B cell (primary cell): ENCODE measurements at regions not wholly inside any gene's neighbourhood (a gene's known extent, or its start where the extent isn't known, plus 50 kb on each side); places are given as distances from the start of the nearest gene placed in this dataset.

ENCODE experiments used
- ATAC-seq: fragments of 200-7000 bp; cut with Tn5 transposase; one replicate; pipeline ENCODE4 v1.10.0; 2021; ENCODE audit warnings: low read depth, mild to moderate bottlenecking, moderate number of reproducible peaks, moderate library complexity
- CTCF ChIA-PET: fragments of 350-600 bp; sonication (Branson Sonifier 250); formaldehyde crosslinking; loops from one replicate; lab custom pipeline; 2021; ENCODE audit warnings: antibody characterized with exemption, inconsistent platforms; lab: Charles Lee
- POLR2A ChIA-PET: fragments of 350-600 bp; sonication (Branson Sonifier 250); formaldehyde crosslinking; loops from one replicate; lab custom pipeline; 2021; ENCODE audit warnings: antibody characterized with exemption; lab: Charles Lee
- DNase-seq: peaks from one replicate; pipeline ENCODE4 v3.0.0; 2013
- H2AFZ ChIP-seq: 2 replicates; pipeline ENCODE4 v1.6.1; 2012; ENCODE audit warnings: mild to moderate bottlenecking, low read depth, low read length; ENCODE audit not compliant: insufficient read depth, poor library complexity, severe bottlenecking
- H3K27ac ChIP-seq, 2 donors: 1 replicate in 1 of 2; 2 replicates in 1 of 2; pipeline ENCODE4 v1.5.1; 2012 to 2013; ENCODE audit warnings: low read length in 2 of 2, mild to moderate bottlenecking in 2 of 2, moderate library complexity in 1 of 2
- H3K27me3 ChIP-seq, 4 experiments: fragments of 200-600 bp in 1 of 4; sonication (generic) in 1 of 4; replicated peaks in 1 of 4; 1 replicate in 2 of 4; 2 replicates in 2 of 4; pipeline versions ENCODE4 v1.6.1 to v1.7.0; 2013 to 2016; ENCODE audit warnings: low read length in 3 of 4, mild to moderate bottlenecking in 2 of 4, mixed read lengths in 1 of 4, moderate library complexity in 1 of 4; ENCODE audit not compliant: insufficient read depth in 4 of 4, control insufficient read depth in 3 of 4; ENCODE audit errors: control extremely low read depth in 1 of 4
- H3K36me3 ChIP-seq, 2 experiments: replicated peaks in 1 of 2; 1 replicate in 1 of 2; 2 replicates in 1 of 2; pipeline versions ENCODE4 v1.6.1 to v1.7.1; 2013; ENCODE audit warnings: low read length in 1 of 2; ENCODE audit not compliant: insufficient read depth in 2 of 2, control insufficient read depth in 1 of 2; ENCODE audit errors: control extremely low read depth in 1 of 2, extremely low read depth in 1 of 2
- H3K4me1 ChIP-seq, 2 donors: fragments of 200-600 bp in 1 of 2; sonication (generic) in 1 of 2; 1 replicate in 1 of 2; 2 replicates in 1 of 2; pipeline versions ENCODE4 v1.5.1 to v1.6.1; 2013 to 2017; ENCODE audit warnings: low read length in 2 of 2; ENCODE audit not compliant: control insufficient read depth in 2 of 2, insufficient read depth in 2 of 2
- H3K4me2 ChIP-seq: replicated peaks from 2 replicates; pipeline ENCODE3; 2012; ENCODE audit warnings: mild to moderate bottlenecking, low read depth, low read length; ENCODE audit not compliant: poor library complexity, severe bottlenecking
- H3K4me3 ChIP-seq, 5 experiments: fragments of 200-600 bp in 1 of 5; sonication (generic) in 1 of 5; 1 replicate in 3 of 5; 2 replicates in 2 of 5; pipeline versions ENCODE4 v1.5.1 to v1.7.0; 2011 to 2016; ENCODE audit warnings: low read length in 4 of 5, mild to moderate bottlenecking in 4 of 5, low read depth in 2 of 5, control low read depth in 1 of 5, moderate library complexity in 1 of 5; ENCODE audit not compliant: insufficient read depth in 1 of 5; ENCODE audit errors: control extremely low read depth in 1 of 5, extremely low read depth in 1 of 5
- H3K79me2 ChIP-seq: fragments of 200-600 bp; sonication (generic); one replicate; pipeline ENCODE4 v1.6.0; 2016; ENCODE audit warnings: low read length; ENCODE audit not compliant: control insufficient read depth, insufficient read depth
- H3K9ac ChIP-seq: fragments of 200-600 bp; sonication (generic); 2 replicates; pipeline ENCODE4 v1.6.1; 2017; ENCODE audit warnings: mild to moderate bottlenecking, low read length, moderate library complexity
- H3K9me3 ChIP-seq, 3 donors: one replicate each; pipeline versions ENCODE4 v1.6.1 to v1.7.1; 2013; ENCODE audit warnings: low read length in 2 of 3; ENCODE audit not compliant: control insufficient read depth in 2 of 3, insufficient read depth in 1 of 3; ENCODE audit errors: control extremely low read depth in 1 of 3
- H4K20me1 ChIP-seq: 2 replicates; pipeline ENCODE4 v1.6.0; 2012; ENCODE audit warnings: mild to moderate bottlenecking, low read length; ENCODE audit not compliant: insufficient read depth, control insufficient read depth, poor library complexity, severe bottlenecking
- H3K27ac Mint-ChIP-seq: one replicate; pipeline ENCODE4 v1.8.0; 2021; ENCODE audit warnings: mixed read lengths
- H3K27me3 Mint-ChIP-seq: one replicate; pipeline ENCODE4 v1.8.0; 2021; ENCODE audit warnings: mixed read lengths
- H3K4me1 Mint-ChIP-seq: one replicate; pipeline ENCODE4 v1.8.0; 2021; ENCODE audit warnings: mixed read lengths
- H3K4me3 Mint-ChIP-seq: one replicate; pipeline ENCODE4 v1.8.0; 2021; ENCODE audit warnings: mixed read lengths
- H3K9me3 Mint-ChIP-seq: one replicate; pipeline ENCODE4 v1.8.0; 2022; ENCODE audit warnings: mixed read lengths; ENCODE audit not compliant: insufficient read depth
- EZH2 ChIP-seq: IDR thresholded peaks from 2 replicates; pipeline ENCODE4 v1.6.1; 2012; ENCODE audit warnings: borderline replicate concordance, low read depth, mild to moderate bottlenecking, moderate library complexity, low read length; ENCODE audit not compliant: insufficient read depth, poor library complexity, severe bottlenecking
- WGBS: methylation state at CpG from one replicate; pipeline ENCODE4 v1.1.5; 2013; ENCODE audit warnings: missing lambda C conversion rate; ENCODE audit not compliant: insufficient coverage; 5-methylcytosine and 5-hydroxymethylcytosine counted together
- intact Hi-C: fragments of 100-400 bp; cut with micrococcal nuclease; formaldehyde crosslinking; loops from one replicate; pipeline ENCODE4 v1.10.0; 2022
- TF ChIP-seq, protein P1 (sequence below): fragments of 200-600 bp; IDR thresholded peaks from one replicate; pipeline ENCODE4 v1.8.0; 2022; ENCODE audit warnings: antibody characterized with exemption, mild to moderate bottlenecking

- CTCF ChIA-PET: interaction anchor here (1.0 kb wide), 1 partner anchor 16 kb away, joined by 3 read pairs; no protein-coding TSS in a partner anchor
- no peaks in the 10 kb centered on the region for H4K20me1 ChIP-seq
- H2AFZ ChIP-seq: no peak overlapping the region
- Mint-ChIP-seq H3K4me3 (no peak overlapping the region), H3K27me3 (no peaks in the 10 kb centered on the region), H3K4me1 (no peaks in the 10 kb centered on the region), H3K9me3 (no peaks in the 10 kb centered on the region), H3K27ac (no peak overlapping the region)
- DNase-seq: no peak
- H3K27me3 ChIP-seq: no peaks in the 10 kb centered on the region
- no peak overlapping the region for H3K4me3 ChIP-seq
- H3K4me1 ChIP-seq: no peaks in the 10 kb centered on the region
- H3K9ac ChIP-seq: no peak overlapping the region
- H3K27ac ChIP-seq: no peak overlapping the region
- intact Hi-C loops: no loop called here
- H3K79me2 ChIP-seq: no peaks in the 10 kb centered on the region
- no peak for ATAC-seq
- TF ChIP-seq, protein P1, sequence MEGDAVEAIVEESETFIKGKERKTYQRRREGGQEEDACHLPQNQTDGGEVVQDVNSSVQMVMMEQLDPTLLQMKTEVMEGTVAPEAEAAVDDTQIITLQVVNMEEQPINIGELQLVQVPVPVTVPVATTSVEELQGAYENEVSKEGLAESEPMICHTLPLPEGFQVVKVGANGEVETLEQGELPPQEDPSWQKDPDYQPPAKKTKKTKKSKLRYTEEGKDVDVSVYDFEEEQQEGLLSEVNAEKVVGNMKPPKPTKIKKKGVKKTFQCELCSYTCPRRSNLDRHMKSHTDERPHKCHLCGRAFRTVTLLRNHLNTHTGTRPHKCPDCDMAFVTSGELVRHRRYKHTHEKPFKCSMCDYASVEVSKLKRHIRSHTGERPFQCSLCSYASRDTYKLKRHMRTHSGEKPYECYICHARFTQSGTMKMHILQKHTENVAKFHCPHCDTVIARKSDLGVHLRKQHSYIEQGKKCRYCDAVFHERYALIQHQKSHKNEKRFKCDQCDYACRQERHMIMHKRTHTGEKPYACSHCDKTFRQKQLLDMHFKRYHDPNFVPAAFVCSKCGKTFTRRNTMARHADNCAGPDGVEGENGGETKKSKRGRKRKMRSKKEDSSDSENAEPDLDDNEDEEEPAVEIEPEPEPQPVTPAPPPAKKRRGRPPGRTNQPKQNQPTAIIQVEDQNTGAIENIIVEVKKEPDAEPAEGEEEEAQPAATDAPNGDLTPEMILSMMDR: no peak
- no peak for TF ChIP-seq EZH2
- H3K9me3 ChIP-seq: no peaks in the 10 kb centered on the region
- no peak overlapping the region for H3K4me2 ChIP-seq
- 100% methylated on average over 1 of the region's 1 CpG for WGBS
- no peaks in the 10 kb centered on the region for H3K36me3 ChIP-seq
- POLR2A ChIA-PET: no interaction called here
These were observed 273.0 kb upstream of the SMC2 start for GRCh38 chr9:103821115-103821514.

GRCh38 chr9:103837940-103838339 lies 256.2 kb upstream of the SMC2 start:
- WGBS: no CpG with 5 or more reads among the region's 1 CpG
- no peaks in the 10 kb centered on the region for H3K27me3 ChIP-seq
- no peak overlapping the region for H3K4me2 ChIP-seq
- no peak overlapping the region for H2AFZ ChIP-seq
- no peak for TF ChIP-seq EZH2
- TF ChIP-seq, protein P1: no peak
- H3K4me3 Mint-ChIP-seq: no peak overlapping the region
- ChIA-PET POLR2A (no interaction called here), CTCF (no interaction called here)
- intact Hi-C loops: no loop called here
- no peaks in the 10 kb centered on the region for H3K9me3 Mint-ChIP-seq
- H3K9me3 ChIP-seq: no peaks in the 10 kb centered on the region
- H3K27me3 Mint-ChIP-seq: no peaks in the 10 kb centered on the region
- ATAC-seq (no peak), DNase-seq (no peak)
- no peak overlapping the region for H3K4me3 ChIP-seq
- no peak overlapping the region for H3K27ac ChIP-seq
- no peak overlapping the region for H3K9ac ChIP-seq
- no peaks in the 10 kb centered on the region for H3K4me1 Mint-ChIP-seq
- no peak overlapping the region for H3K27ac Mint-ChIP-seq
- no peaks in the 10 kb centered on the region for H4K20me1 ChIP-seq
- H3K36me3 ChIP-seq: no peaks in the 10 kb centered on the region
- no peaks in the 10 kb centered on the region for H3K4me1 ChIP-seq
- no peaks in the 10 kb centered on the region for H3K79me2 ChIP-seq
